Neural cell (in vitro differentiated cells): ENCODE measurements at regions not wholly inside any gene's neighbourhood (a gene's known extent, or its start where the extent isn't known, plus 50 kb on each side); places are given as distances from the start of the nearest gene placed in this dataset.

Source experiments
- H2AFZ ChIP-seq: fragments of 200-600, 300-800 bp; sonication (generic), shearing (Covaris generic); 2 replicates; pipeline ENCODE4 v1.6.0; 2014; ENCODE audit warnings: low read depth, mild to moderate bottlenecking, antibody characterized with exemption, low read length, moderate library complexity
- H3F3A ChIP-seq: fragments of 200-600 bp; shearing (Covaris generic); 2 replicates; pipeline ENCODE4 v1.6.1; 2016; ENCODE audit warnings: mild to moderate bottlenecking, moderate library complexity, mixed read lengths, antibody characterized with exemption, low read length; ENCODE audit not compliant: insufficient read depth, poor library complexity, severe bottlenecking
- H3K27ac ChIP-seq: fragments of 200-600, 300-800 bp; sonication (generic), shearing (Covaris generic); 2 replicates; pipeline ENCODE4 v1.5.1; 2014; ENCODE audit warnings: mild to moderate bottlenecking, low read length, moderate library complexity
- H3K27me3 ChIP-seq: fragments of 300-800, 200-600 bp; sonication (generic), shearing (Covaris generic); 2 replicates; pipeline ENCODE4 v1.6.0; 2014; ENCODE audit warnings: mild to moderate bottlenecking, low read depth, low read length, moderate library complexity; ENCODE audit not compliant: insufficient read depth
- H3K36me3 ChIP-seq: fragments of 300-800, 200-600 bp; sonication (generic), shearing (Covaris generic); 2 replicates; pipeline ENCODE4 v1.5.1; 2014; ENCODE audit warnings: mild to moderate bottlenecking, antibody characterized with exemption, low read length, moderate library complexity; ENCODE audit not compliant: insufficient read depth
- H3K4me2 ChIP-seq: fragments of 300-800, 200-600 bp; sonication (generic), shearing (Covaris generic); 2 replicates; pipeline ENCODE4 v1.6.0; 2014; ENCODE audit warnings: mild to moderate bottlenecking, low read length
- H3K4me3 ChIP-seq: fragments of 300-800, 200-600 bp; sonication (generic), shearing (Covaris generic); 2 replicates; pipeline ENCODE4 v1.5.1; 2014; ENCODE audit warnings: mild to moderate bottlenecking, low read length, moderate library complexity
- H3K79me2 ChIP-seq: fragments of 200-600 bp; shearing (Covaris generic); replicated peaks from 2 replicates; pipeline ENCODE4 v1.6.0; 2014; ENCODE audit warnings: mild to moderate bottlenecking, low read length, moderate library complexity; ENCODE audit not compliant: insufficient read depth
- H3K9ac ChIP-seq: fragments of 300-800, 200-600 bp; sonication (generic), shearing (Covaris generic); 2 replicates; pipeline ENCODE4 v1.6.1; 2016; ENCODE audit warnings: mild to moderate bottlenecking, low read length, mixed read lengths
- H3K9me2 ChIP-seq: fragments of 200-600 bp; shearing (Covaris generic); 2 replicates; pipeline ENCODE4 v1.6.1; 2016; ENCODE audit warnings: mild to moderate bottlenecking, low read length, mixed read lengths; ENCODE audit not compliant: insufficient read depth
- H3K9me3 ChIP-seq: fragments of 200-600, 300-800 bp; sonication (generic), shearing (Covaris generic); 2 replicates; pipeline ENCODE4 v1.6.1; 2016; ENCODE audit warnings: mild to moderate bottlenecking, mixed run types, low read length, moderate library complexity, mixed read lengths
- H4K20me1 ChIP-seq: fragments of 200-600 bp; shearing (Covaris generic); 2 replicates; pipeline ENCODE4 v1.6.1; 2016; ENCODE audit warnings: mild to moderate bottlenecking, mixed run types; ENCODE audit not compliant: insufficient read depth
- CTCF ChIP-seq: fragments of 450-650 bp; IDR thresholded peaks from 2 replicates; pipeline ENCODE4 v1.5.1; 2014; ENCODE audit warnings: antibody characterized with exemption, mild to moderate bottlenecking, moderate library complexity; ENCODE audit not compliant: poor library complexity, severe bottlenecking
- EP300 ChIP-seq: fragments of 450-650 bp; conservative IDR thresholded peaks from 2 replicates; pipeline ENCODE4 v1.6.1; 2014; ENCODE audit warnings: antibody characterized with exemption, mild to moderate bottlenecking, moderate library complexity; ENCODE audit not compliant: poor library complexity, severe bottlenecking
- EZH2 ChIP-seq: fragments of 200-600, 300-800 bp; shearing (Covaris generic), sonication (generic); IDR thresholded peaks from 2 replicates; pipeline ENCODE4 v1.6.1; 2014; ENCODE audit warnings: antibody characterized with exemption, low read length, borderline replicate concordance, mild to moderate bottlenecking; ENCODE audit not compliant: insufficient read depth, poor library complexity, severe bottlenecking
- MXI1 ChIP-seq: fragments of 450-650 bp; conservative IDR thresholded peaks from 2 replicates; pipeline ENCODE4 v1.6.1; 2014; ENCODE audit warnings: antibody characterized with exemption, mild to moderate bottlenecking; ENCODE audit not compliant: poor library complexity, severe bottlenecking
- POLR2AphosphoS5 ChIP-seq: IDR thresholded peaks from 2 replicates; pipeline ENCODE4 v1.6.1; 2012
- RAD21 ChIP-seq: fragments of 450-650 bp; conservative IDR thresholded peaks from 2 replicates; pipeline ENCODE4 v1.6.1; 2014; ENCODE audit warnings: antibody characterized with exemption, mild to moderate bottlenecking, moderate library complexity
- SMC3 ChIP-seq: fragments of 450-650 bp; conservative IDR thresholded peaks from 2 replicates; pipeline ENCODE4 v1.6.1; 2014; ENCODE audit warnings: antibody characterized with exemption, mild to moderate bottlenecking, moderate library complexity; ENCODE audit not compliant: poor library complexity
- TAF1 ChIP-seq: IDR thresholded peaks from 2 replicates; pipeline ENCODE4 v1.6.1; 2012; ENCODE audit warnings: low read depth
- TF ChIP-seq, protein P1 (sequence below): IDR thresholded peaks from 2 replicates; pipeline ENCODE4 v1.6.1; 2012; ENCODE audit warnings: borderline replicate concordance

DNA sequence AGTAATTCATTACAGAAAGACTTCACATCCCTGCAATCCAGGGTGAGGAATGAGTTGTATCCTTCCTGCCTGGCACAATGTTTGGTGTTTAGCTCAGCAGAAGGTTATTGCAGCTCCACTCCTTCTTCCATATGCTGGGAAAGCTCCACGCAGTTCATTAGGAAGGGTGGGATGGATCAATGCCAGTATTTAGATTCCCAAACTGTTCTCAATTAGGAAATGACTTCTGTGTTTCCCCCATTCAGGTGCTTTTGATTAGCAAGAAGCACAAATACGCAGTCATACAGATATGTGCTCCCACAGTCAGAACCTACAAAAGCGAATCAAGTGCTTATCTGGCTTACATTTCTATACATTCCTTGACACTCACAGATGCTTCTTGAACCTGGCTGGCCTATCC, 340.6 kb downstream of the NYAP2 start:
- Histone ChIP-seq H3K27ac (no peak overlapping the region), H2AFZ (no peak overlapping the region)
- TF ChIP-seq POLR2AphosphoS5, result no peak
- TF ChIP-seq MXI1, result no peak
- no peak for TF ChIP-seq EZH2
- TF ChIP-seq CTCF, result no peak
- TF ChIP-seq EP300, result no peak
- TF ChIP-seq RAD21, result no peak
- TF ChIP-seq TAF1, result no peak
- TF ChIP-seq SMC3, result no peak
- TF ChIP-seq, protein P1, sequence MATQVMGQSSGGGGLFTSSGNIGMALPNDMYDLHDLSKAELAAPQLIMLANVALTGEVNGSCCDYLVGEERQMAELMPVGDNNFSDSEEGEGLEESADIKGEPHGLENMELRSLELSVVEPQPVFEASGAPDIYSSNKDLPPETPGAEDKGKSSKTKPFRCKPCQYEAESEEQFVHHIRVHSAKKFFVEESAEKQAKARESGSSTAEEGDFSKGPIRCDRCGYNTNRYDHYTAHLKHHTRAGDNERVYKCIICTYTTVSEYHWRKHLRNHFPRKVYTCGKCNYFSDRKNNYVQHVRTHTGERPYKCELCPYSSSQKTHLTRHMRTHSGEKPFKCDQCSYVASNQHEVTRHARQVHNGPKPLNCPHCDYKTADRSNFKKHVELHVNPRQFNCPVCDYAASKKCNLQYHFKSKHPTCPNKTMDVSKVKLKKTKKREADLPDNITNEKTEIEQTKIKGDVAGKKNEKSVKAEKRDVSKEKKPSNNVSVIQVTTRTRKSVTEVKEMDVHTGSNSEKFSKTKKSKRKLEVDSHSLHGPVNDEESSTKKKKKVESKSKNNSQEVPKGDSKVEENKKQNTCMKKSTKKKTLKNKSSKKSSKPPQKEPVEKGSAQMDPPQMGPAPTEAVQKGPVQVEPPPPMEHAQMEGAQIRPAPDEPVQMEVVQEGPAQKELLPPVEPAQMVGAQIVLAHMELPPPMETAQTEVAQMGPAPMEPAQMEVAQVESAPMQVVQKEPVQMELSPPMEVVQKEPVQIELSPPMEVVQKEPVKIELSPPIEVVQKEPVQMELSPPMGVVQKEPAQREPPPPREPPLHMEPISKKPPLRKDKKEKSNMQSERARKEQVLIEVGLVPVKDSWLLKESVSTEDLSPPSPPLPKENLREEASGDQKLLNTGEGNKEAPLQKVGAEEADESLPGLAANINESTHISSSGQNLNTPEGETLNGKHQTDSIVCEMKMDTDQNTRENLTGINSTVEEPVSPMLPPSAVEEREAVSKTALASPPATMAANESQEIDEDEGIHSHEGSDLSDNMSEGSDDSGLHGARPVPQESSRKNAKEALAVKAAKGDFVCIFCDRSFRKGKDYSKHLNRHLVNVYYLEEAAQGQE, result no peak

GRCh38 chr2:225739328-225739727, 339.8 kb downstream of the NYAP2 start:
- Histone ChIP-seq H3K27me3 (no peaks in the 10 kb centered on the region), H3K9ac (no peak overlapping the region), H2AFZ (no peak overlapping the region), H3K9me2 (no peaks in the 10 kb centered on the region), H3K4me2 (no peak overlapping the region), H3K4me3 (no peak overlapping the region), H3F3A (no peaks in the 10 kb centered on the region), H3K36me3 (no peaks in the 10 kb centered on the region), H3K79me2 (no peaks in the 10 kb centered on the region), H3K9me3 (no peaks in the 10 kb centered on the region), H3K27ac (no peak overlapping the region), H4K20me1 (no peaks in the 10 kb centered on the region)
- no peak for TF ChIP-seq TAF1
- TF ChIP-seq EZH2, result no peak
- TF ChIP-seq EP300, result no peak
- no peak for TF ChIP-seq MXI1
- TF ChIP-seq RAD21, result no peak
- TF ChIP-seq, protein P1, result no peak
- TF ChIP-seq SMC3, result no peak
- TF ChIP-seq CTCF, result no peak
- TF ChIP-seq POLR2AphosphoS5, result no peak

More for the DNA sequence above, 340.6 kb downstream of the NYAP2 start:
- H3K79me2 ChIP-seq, result no peaks in the 10 kb centered on the region
- no peaks in the 10 kb centered on the region for H3F3A ChIP-seq
- no peaks in the 10 kb centered on the region for H4K20me1 ChIP-seq
- H3K9ac ChIP-seq, result no peak overlapping the region
- H3K27me3 ChIP-seq, result no peaks in the 10 kb centered on the region
- H3K36me3 ChIP-seq, result no peaks in the 10 kb centered on the region
- no peaks in the 10 kb centered on the region for H3K9me2 ChIP-seq
- no peak overlapping the region for H3K4me2 ChIP-seq
- no peaks in the 10 kb centered on the region for H3K9me3 ChIP-seq
- H3K4me3 ChIP-seq, result no peak overlapping the region
